ENCODE measurements at regions not wholly inside any gene's neighbourhood (a gene's known extent, or its start where the extent isn't known, plus 50 kb on each side); places are given as distances from the start of the nearest gene placed in this dataset.

- no peak for TF ChIP-seq CTCF (IDR thresholded peaks at IDR 0.05)
- no peak for TF ChIP-seq ZFX (IDR thresholded peaks at IDR 0.05; ENCODE audit: borderline replicate concordance)
Measured at GRCh38 chr5:159489779-159490178, 159.5 kb upstream of the IL12B start.
